ENCODE measurements at regions not wholly inside any gene's neighbourhood (a gene's known extent, or its start where the extent isn't known, plus 50 kb on each side); places are given as distances from the start of the nearest gene placed in this dataset.

- no peak for TF ChIP-seq USF2 (CRISPR knock-in tag; IDR thresholded peaks at IDR 0.05)
- no peak for TF ChIP-seq IRF1 (CRISPR knock-in tag; IDR thresholded peaks at IDR 0.05)
- no peak for TF ChIP-seq ZNF425 (CRISPR knock-in tag; conservative IDR thresholded peaks at IDR 0.05)
- TF ChIP-seq PREB (CRISPR knock-in tag; IDR thresholded peaks at IDR 0.05; ENCODE audit: borderline replicate concordance), result no peak
- no peak for TF ChIP-seq OVOL2 (CRISPR knock-in tag; IDR thresholded peaks at IDR 0.05; ENCODE audit: borderline replicate concordance)
- TF ChIP-seq ATF3 (CRISPR knock-in tag; conservative IDR thresholded peaks at IDR 0.05), result no peak
- no peak for TF ChIP-seq TEAD1 (CRISPR knock-in tag; IDR thresholded peaks at IDR 0.05)
Measured at GRCh38 chr14:71541973-71542690, 390.1 kb upstream of the RGS6 start (continued).

GRCh38 chr14:71549421-71550050 is 382.7 kb upstream of the RGS6 start:
- peaks cover 3% of the 10 kb centered on the region; the same call in 1 of the 2 replicates for H3K9me3 Mint-ChIP-seq
- ChIA-PET CTCF (interaction anchor here (0.7 kb wide), 1 partner anchor 204 kb away, joined by 3 read pairs; no protein-coding TSS in a partner anchor), POLR2A (no interaction called here)
- H3K36me3 Mint-ChIP-seq, result no peaks in the 10 kb centered on the region
- H3K27ac Mint-ChIP-seq, result 0 out of 2 replicates have a peak overlapping the region, but pooled peaks have one; percentile 16
- TF ChIP-seq ARID4B (CRISPR knock-in tag; IDR thresholded peaks at IDR 0.05; ENCODE audit: borderline replicate concordance), result no peak
- TF ChIP-seq AFF4 (CRISPR knock-in tag; IDR thresholded peaks at IDR 0.05; ENCODE audit: borderline replicate concordance), result no peak
- no peak for TF ChIP-seq ZNF317 (CRISPR knock-in tag; IDR thresholded peaks at IDR 0.05; ENCODE audit: borderline replicate concordance, low read depth)
- TF ChIP-seq CDX4 (CRISPR knock-in tag; IDR thresholded peaks at IDR 0.05; ENCODE audit: borderline replicate concordance), result no peak
- TF ChIP-seq FOXK1 (CRISPR knock-in tag; IDR thresholded peaks at IDR 0.05), result no peak
- no peak for TF ChIP-seq NFE2L1 (CRISPR knock-in tag; IDR thresholded peaks at IDR 0.05)
- TF ChIP-seq ZNF425 (CRISPR knock-in tag; conservative IDR thresholded peaks at IDR 0.05), result no peak
- no peak for TF ChIP-seq MAX (CRISPR knock-in tag; IDR thresholded peaks at IDR 0.05)
- no peak for DNase-seq (ENCODE audit: low spot score)
- H3K4me1 Mint-ChIP-seq, result peaks cover 11% of the 10 kb centered on the region; the same call in 1 of the 2 replicates
- H3K27me3 Mint-ChIP-seq (ENCODE audit: low read depth), result no peaks in the 10 kb centered on the region
- no peak for ATAC-seq
- H3K4me3 Mint-ChIP-seq, result no peak overlapping the region

Data from WTC11 (cell line).